ENCODE measurements at regions not wholly inside any gene's neighbourhood (a gene's known extent, or its start where the extent isn't known, plus 50 kb on each side); places are given as distances from the start of the nearest gene placed in this dataset.

DNA sequence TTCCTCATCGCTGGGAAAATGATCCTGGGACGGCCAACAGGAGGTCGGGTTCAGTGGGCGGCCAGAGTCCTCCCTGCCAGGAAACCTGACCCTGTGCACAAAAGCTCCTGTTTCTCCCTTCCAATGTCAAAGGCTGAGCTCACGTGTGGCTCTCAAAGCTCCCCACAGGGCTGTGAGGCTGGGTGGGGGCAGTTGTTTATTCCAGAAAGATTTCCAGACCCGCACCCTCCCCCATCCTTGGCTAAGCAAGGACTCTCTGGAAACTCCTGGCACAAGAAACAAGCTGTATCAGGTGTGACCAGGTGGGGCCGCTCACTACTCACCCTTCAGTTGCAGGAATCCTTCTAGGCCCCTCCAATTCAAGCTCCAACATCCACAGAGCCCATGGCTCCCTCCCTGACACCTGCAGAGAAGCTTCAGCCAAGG, 131.9 kb downstream of the SHANK2 start:
- DNase-seq = no peak

DNA sequence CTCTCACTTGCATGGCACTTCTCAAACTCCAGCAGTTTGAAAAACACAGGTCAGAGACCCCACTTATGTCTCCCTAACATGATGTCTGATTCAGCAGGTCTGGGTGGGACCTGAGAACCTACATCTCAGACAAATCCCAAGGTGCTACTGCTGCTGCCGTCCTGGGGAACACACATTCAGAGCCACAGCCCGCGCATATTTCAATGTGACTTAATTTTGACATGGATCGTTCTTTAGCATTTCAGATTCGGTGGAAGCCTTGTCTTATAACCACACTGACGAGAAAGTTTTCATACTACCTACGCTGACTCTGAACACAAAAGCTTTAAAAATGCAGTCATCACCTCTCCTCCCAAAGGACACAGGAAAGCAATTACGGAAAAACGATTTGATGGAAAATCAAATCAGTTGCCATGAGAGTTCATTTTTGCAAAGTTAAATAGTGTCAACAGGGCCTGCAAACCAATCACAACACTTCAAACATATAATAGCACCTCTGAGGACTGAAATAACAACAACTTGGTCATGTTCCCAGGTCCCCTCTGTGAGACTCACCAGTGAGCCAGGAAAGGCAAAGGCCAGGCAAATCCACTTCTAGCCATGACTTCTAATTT, 132.6 kb downstream of the SHANK2 start:
- DNase-seq = no peak

DNA sequence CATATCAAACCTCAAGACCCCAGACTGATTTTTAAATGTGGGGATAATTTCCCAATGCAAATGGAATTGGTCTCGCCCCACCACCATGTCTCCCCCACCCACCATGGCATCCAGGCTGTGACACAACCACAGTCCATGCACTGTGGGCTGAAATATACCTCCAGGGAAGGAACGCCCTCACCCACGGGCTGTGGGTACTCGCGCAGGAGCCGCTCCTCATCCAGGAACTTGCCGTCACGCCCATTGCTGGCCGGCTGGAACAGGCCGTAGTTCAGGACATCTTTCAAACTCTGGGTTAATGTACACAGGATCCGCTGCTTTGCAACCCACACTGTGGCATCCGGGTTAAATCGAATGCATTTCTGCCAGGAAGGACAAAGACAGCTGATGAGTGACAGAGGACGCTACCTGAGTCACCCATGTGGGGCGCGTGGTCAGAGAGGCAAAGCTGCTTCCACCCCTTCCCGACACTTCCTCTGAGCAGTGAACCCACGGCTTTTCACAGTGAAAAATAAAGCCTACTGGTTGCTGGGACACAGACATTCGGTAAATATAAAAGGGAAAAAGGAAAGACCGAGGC, 133.6 kb downstream of the SHANK2 start:
- no peak for DNase-seq

DNA sequence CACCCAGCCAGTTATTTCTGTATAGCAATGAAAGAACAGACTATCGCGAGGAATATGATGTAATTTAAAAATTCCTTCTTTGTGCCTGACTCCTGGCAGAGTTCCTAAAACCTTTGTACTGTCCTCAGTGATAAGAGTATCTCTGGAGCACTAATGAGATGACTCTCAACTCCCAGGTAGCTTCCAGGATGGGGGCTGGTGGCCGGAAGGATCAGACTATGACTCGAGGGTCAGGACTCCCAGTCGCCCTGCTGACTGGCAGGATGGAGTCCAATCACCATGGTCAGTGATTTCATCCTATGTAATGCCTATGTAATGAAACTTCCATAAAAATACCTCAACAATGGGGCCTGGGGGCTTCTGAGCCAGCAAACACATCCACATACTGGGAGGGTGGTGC, 135.1 kb downstream of the SHANK2 start:
- DNase-seq = no peak

DNA sequence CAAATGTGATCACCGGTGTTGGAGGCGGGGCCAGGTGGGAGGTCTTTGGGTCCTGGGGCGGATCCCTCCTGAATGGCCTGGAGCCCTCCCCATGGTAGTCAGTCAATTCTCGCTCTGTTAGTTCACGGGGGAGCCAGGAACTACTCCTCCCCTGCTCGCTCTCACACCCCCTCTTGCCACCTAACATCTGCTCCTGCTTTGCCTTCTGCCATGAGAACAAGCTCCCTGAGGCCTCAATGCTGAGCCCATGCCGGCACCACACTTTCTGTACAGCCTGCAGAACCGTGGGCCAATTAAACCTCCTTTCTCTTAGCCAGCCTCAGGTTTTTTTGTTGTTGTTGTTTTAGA, 135.7 kb downstream of the SHANK2 start:
- DNase-seq = no peak

DNA sequence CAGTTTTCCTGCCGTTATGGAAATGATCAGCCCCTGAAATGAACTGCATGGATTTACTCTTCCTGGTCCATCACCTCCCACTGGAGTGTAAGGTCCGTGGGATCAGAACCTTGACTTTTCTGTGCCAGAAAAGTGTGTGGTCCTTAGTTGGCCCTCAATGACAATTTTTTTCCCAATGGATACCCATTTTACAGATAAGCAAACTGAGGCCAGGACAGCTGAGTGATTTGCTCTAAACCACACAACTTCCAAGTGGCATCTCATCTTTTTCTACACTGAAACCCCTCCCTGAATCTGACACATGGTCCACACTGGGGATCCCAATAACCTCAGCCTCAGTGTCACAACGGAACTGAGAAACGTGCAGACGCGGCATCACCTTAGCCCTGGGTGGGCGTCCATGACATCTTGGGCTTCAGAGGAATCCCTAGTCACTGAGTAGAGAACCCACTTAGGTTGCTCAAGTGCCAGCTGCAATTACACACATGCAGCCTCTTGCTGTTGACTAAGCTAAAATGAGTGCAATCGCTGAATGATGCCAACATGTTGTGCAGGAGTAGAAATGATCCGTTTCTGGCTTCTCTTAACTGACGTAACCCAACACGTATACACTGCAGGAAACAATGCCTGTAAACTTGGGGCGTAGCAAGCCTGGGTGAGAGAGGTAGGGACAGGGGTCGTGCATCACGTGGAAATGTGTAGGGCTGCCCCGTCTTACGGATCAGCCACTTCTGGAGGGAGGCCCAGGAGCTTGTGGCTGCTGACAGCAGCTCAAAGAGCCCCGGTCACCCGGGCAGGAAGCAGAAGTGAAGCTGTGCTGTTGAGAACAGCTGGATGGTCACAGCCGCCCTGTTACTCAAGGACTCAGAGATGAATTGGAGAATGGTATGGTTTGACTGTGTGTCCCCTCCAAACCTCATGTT, 136.3 kb downstream of the SHANK2 start:
- DNase-seq = no peak

DNA sequence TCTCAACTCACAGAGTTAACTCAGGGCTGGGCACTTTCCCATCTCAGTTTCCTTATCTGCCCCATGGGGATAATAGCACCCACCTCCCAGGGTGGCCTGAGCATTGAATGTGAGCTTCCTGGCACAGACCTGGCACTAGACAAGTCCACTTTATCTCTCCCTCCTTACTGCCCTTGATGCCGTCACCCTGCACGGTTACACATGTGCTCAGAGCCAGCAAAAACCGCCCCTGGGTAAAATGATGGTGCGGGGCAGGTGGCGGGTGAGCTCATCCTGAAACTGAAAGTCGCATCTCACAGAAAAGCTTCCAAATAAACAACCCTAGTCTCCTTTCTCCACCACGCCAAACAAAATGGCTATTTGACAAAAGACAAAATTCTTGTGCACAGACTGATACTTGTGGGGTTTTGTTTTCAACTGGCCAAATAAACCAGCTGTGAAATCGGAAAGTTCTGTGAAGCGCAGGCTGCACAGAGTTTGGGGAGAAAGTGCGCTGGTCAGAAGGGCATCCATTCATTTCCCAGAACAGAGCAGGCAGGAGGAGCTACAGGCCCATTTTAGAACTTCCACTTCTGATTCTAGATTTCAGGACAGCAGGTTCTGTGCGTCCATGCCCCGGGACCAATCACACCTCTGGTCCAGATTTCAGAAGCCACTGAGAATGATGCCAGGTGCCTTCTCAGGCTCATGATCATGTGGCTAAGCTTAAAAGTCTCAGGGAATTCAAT, 138.1 kb downstream of the SHANK2 start:
- DNase-seq = no peak

DNA sequence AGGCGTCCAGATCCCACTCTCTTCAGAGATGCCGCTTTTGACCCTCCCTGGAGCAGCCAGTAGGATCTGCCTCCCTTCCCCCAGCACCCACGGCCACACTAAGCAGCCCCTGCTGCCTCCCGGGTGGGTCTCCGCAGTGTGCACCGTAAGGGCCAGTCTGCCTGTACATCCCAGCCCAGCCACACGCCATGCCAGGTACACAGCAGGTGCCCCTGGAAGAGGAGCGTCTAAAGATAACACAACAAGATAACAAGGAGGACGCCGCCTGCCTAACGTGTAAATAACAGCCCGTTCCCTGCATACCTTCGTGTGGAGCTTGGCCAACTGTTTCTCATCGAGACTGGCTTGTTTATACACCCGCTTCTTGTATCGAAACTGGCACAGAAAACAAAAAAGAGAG, 139.4 kb downstream of the SHANK2 start:
- no peak for DNase-seq

DNA sequence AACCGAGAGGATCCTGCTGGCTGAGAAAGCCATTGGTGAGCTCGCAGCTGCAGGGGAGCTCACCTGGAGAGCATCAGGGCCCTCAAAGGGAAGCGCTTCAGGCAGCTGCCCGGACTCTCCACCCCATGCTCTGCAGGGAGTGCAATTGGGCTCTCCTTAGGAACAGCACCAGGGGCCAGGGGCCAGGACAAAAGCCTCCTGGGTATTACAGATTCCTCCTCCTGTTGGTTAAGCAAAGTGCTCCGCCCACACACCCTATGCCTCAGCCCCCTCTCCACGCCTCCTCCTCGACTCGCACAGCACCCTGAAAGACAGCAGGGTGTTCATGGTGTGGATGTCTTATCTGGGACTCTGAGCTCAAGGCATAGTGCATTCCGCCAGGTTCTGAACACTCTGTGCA, 139.9 kb downstream of the SHANK2 start:
- DNase-seq = no peak

DNA sequence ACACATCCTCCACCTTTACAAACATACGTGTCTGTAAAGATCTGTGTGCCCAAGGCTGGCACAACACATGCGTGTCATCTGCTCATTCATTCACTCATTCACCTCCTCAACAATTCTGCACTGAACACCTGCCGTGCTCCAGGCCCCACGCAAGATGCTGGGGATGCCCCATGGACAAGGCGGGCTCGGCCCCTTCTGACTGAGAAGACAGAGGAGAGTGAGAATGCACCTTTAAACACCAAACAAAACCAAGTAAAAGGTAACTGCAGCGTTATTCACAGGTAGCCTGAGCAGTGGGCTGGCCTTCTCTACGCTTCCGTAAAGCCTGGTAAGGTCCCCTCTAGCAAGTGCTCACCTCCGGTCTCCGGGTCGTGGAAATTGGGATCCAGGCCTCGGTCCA, 142.8 kb downstream of the SHANK2 start:
- DNase-seq = no peak

DNA sequence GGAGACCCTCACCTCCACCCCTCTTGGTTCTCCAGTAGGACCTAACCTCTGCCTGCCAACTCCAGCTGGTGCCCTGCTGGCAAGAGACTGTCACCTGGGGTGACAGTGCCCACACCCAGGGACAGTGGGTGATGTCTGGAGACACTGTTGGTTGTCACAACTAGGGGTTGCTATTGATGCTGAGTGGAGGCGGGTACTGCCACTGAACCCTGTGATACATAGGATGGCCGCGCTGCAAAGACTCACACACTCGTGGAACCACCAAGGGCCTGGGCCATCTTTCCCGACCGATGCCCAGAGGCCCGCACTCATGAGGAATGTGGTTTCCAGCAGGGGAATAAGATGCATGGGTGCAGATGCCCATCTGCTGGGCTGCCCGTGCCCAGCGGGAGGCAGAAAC, 143.2 kb downstream of the SHANK2 start:
- DNase-seq = no peak

DNA sequence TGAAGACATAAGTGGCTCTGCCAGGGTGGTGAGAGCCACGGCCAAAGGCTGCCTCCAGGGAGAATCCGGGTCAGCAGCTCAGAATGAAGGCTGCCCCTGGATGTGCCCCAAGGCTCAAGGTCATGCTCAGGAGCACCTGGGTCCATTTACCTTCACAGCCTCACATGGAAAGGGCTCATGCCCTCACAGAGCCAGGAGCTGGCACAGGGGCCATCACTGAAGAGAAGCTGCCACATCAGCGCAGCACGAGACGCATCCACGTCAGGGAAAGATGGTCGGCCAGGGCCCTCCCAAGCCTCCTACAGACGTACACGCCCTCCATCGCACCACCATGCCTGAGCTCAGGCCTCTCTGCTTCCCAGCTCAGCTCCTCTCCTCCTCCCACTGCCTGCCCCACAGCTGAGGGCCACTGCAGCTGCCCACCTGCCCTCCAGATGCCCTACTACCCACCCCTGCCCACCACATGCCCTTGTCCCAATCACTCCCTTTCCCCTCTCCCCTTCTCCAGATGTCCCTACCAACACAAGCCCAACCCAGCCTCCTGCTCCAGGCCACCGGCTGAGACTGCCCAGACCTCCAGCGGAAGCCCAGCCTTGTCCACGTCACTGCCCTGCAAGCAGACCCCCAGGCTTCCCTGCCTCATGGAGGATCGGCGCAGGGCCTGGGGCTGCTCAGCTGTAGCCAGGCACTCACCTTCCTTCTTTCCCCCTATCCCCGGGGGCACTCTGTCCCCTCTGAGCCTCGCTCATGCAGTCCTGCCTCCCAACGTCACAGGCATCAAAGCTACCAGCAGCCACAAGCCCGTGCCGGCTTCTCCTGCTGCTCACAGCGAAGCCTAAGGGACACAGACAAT, 144.1 kb downstream of the SHANK2 start:
- no peak for DNase-seq

DNA sequence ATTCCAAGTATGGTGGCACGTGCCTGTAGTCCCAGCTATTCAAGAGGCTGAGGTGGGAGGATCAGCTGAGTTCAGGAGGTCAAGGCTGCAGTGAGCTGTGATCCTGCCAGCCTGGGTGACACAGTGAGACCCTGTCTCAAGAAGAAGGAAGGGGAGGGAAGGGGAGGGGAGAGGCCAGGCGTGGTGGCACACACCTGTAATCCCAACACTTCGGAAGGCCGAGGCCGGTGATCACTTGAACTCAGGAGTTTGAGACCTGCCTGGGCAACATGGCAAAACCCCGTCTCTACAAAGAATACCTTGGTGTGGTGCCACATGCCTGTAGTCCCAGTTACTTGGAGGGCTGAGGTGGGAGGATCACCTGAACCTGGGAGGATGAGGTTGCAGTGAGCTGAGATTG, 145.7 kb downstream of the SHANK2 start:
- DNase-seq = no peak

DNA sequence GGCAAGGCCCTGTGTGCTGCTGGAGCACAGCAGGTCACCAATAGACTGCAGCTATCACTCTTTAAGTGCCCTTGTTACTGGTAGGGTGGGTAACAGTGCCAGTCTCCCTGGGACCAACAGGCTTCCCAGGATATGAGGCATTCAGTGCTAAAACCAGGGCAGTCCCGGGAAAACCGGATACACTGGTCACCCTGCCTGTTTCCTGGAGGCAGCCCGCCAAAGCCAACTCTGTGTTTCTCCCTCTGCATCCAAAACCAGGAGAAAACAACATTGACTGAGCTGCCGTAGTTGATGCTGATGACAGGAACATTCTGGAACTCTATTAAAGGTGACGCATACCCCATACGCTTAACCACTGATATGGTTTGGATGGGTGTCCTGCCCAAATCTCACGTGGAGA, 149.1 kb downstream of the SHANK2 start:
- no peak for DNase-seq

DNA sequence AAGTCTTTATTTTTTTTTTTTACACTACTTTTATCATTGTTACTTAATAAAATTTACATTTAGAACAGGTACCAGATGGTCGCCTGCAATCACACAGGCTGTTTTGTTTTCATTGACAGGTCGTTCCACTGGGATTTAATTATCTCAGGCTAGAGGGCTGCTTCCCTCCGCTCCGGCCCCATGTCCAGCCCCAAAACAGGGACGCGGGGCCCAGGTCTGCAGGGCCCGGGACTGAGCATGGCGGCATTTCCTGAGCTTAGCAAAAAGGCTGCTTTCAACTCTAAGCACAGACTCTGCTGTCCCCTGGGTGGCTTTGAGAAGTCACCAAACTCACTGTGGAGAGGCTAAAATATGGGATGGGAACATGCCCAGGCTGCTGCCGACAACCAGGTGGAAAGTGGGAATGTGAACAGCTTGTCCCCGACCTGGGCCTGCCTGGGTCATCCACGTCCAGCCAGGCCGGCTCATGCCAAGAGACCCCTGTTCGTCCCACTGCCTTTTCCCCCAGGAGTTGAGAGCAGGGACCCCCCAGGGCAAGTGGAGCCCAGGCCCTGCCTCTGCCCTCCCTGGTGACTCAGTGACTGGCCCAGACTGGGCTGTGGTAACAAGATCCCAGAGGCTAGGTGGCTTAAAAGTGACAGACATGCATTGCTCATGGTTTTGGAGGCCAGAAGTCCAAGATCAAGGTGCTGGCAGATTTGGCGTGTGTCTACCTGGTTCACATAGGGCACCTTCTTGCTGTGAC, 150.0 kb downstream of the SHANK2 start:
- no peak for DNase-seq

DNA sequence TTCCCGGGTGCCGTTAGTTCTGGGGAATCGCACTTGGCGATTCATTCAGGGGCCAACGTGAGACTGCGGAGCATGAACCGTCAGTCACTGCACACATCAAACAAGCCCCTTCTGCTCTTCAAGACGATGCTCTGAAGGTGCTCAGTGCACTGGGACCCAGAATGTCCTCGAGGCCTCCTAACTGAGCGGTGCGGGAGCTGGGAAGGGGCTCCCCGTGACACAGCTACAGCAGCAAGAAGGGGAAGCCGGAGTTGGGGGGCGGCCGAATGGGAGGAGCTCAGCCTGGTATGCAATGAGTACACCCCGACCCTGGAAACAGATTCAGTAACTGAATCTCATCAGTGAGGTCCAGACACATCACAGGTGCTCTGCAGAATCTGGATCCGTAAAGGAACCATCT, 150.8 kb downstream of the SHANK2 start:
- no peak for DNase-seq

DNA sequence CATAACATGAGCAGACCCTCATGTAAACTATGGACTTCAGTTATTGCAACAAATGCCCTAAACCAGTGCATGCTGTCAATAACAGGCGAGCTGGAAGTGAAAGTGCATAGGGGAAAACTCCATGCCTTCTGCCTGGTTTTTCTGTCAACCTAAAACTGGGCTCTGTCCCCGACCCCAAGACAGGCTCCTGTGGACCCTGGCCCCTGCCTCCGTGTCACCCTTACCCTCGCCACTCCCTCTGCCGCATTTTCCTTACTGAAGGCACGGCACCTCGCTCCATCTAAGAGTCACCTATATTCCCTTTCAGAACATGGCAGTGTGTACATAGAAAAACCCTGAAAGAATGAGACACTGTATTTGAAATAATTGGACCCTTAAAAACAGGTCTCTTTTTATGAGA, 151.3 kb downstream of the SHANK2 start:
- no peak for DNase-seq

DNA sequence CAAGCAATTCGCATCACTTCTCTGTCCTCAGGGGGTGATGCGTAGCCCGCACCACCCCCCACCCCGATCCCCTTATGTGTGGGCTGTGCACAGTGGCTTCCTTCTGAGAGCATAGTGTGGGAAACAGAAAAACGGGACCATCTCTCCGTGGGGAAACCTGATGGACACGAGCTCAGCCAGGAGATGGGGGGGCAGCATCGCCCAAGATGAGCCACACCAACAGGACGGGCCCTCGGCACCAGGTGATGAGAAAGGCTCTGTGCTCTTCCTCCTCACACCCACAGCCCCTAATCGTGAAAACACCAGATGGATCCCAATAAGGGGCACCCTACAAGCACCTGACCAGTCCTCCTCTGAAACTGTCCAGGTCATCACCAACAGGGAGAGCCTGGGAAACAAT, 153.6 kb downstream of the SHANK2 start:
- DNase-seq = no peak

DNA sequence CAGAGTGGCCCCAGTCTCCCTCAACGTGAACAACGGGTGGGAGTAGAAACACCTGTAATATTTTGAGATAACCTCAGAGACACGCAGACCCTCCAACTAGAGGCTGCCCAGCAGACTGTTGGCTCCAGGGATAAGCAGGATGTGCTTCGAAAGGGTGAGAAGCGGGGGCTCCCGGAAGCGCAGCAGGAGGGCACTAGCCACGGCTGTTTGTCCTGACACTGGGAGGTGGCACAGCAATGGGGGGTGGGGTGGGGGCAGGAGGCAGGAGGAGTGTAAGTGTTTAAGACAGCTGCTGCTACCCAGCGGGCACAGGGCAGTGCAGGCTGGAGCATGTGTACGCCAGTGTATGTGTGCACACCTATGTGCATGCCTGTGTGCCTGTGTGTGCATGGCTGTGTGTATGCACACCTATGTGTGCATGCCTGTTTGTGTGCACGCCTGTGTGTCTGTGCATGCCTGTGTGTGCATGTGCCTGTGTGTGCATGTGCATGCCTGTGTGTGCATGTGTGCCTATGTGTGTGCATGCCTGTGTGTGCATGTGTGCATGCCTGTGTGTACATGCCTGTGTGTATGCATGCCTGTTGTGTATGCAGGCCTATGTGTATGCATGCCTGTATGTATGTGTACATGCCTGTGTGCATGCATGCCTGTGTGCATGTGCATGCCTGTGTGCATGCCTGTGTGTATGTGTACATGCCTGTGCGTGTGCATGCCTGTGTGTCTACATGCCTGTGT, 154.7 kb downstream of the SHANK2 start:
- no peak for DNase-seq

DNA sequence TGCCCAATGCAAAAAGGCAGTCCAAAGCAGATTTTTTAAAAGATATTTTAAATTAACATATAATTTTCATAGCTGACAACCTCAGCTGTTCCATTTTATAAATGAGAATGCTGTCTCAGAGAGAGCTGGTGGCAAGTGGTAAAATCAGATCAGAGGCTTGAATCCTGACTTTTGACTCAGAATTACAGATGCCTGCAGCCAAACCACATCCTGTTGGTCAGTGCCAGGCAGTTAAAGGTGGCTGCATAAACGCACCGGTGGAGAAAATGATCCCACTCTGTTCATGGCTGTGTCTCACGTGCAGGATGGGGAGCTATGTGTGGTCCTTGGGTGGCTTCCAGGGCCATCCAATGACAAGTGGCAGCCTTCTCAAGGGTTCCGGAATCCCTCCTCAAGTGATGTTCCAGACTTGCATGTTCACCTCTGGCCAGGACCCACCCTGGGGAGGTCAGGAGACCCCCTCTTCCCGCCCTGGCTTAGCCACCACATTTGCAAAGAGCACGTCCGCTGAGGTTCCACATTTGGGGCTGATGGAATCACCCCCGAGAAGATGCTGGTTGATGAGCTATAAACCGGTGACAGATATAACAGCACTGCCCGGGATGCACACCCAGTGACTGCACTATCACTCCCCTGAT, 155.5 kb downstream of the SHANK2 start:
- DNase-seq = no peak

All from CD4-positive, alpha-beta T cell treated with Interleukin-10 for 1 hour (primary cell).